HepG2 (cell line): ENCODE measurements at regions not wholly inside any gene's neighbourhood (a gene's known extent, or its start where the extent isn't known, plus 50 kb on each side); places are given as distances from the start of the nearest gene placed in this dataset.

ENCODE experiments used
- ATAC-seq: fragments of 200-7000 bp; cut with Tn5 transposase; 3 replicates; pipeline ENCODE4 v1.9.1; 2020; ENCODE audit warnings: mild to moderate bottlenecking, moderate library complexity
- BruUV-seq: library from RNA; stranded (reverse); fragments of 400-500 nt; replicated peaks from 2 replicates; lab custom pipeline; 2021; lab: Mats Ljungman, UMichigan
- CTCF ChIA-PET: fragments of 300-600 bp; formaldehyde crosslinking; extraction: SDS; loops from one replicate; lab custom pipeline; 2021; ENCODE audit warnings: low total read pairs, inconsistent platforms, low intra/inter-chr PET ratio; lab: Yijun Ruan, JAX
- POLR2A ChIA-PET: fragments of 350-600 bp; sonication (Branson Sonifier 250); formaldehyde crosslinking; loops from one replicate; lab custom pipeline; 2020; ENCODE audit warnings: antibody characterized with exemption, inconsistent platforms; lab: Yijun Ruan, JAX
- DNase-seq: peaks from one replicate; pipeline ENCODE4 v3.0.0-alpha.2; 2015; ENCODE audit warnings: low spot score
- FAIRE-seq: peaks from 3 replicates; lab custom pipeline; 2011; peaks lifted over from hg19 to GRCh38; lab: Jason Lieb, UNC
- H2AFZ ChIP-seq: one replicate; pipeline ENCODE4 v1.6.1; 2011; ENCODE audit warnings: low read length, inconsistent platforms
- H3K27ac ChIP-seq: fragments of 300-600 bp; 3 replicates; pipeline ENCODE4 v1.8.0; 2011; ENCODE audit warnings: mixed run types, mild to moderate bottlenecking, mixed read lengths, low read length, inconsistent platforms; ENCODE audit not compliant: insufficient read depth; ENCODE audit errors: extremely low read length
- H3K27me3 ChIP-seq, 2 experiments: fragments of 200-600 bp in 1 of 2; 2 replicates in 1 of 2; 3 replicates in 1 of 2; pipeline versions ENCODE4 v1.6.0 to v1.8.0; 2011; ENCODE audit warnings: low read length in 2 of 2, mild to moderate bottlenecking in 2 of 2, moderate library complexity in 2 of 2, inconsistent platforms in 1 of 2; ENCODE audit not compliant: insufficient read depth in 2 of 2, control insufficient read depth in 1 of 2
- H3K36me3 ChIP-seq, 2 experiments: fragments of 200-600 bp in 1 of 2; replicated peaks in 1 of 2; 2 replicates in 1 of 2; 3 replicates in 1 of 2; pipeline versions ENCODE4 v1.5.1 to v1.8.0; 2011; ENCODE audit warnings: low read length in 2 of 2, inconsistent platforms in 1 of 2; ENCODE audit not compliant: insufficient read depth in 2 of 2, control insufficient read depth in 1 of 2
- H3K4me1 ChIP-seq: 2 replicates; pipeline ENCODE4 v1.5.1; 2012; ENCODE audit warnings: low read length, inconsistent platforms; ENCODE audit not compliant: insufficient read depth
- H3K4me2 ChIP-seq: 2 replicates; pipeline ENCODE4 v1.6.0; 2011; ENCODE audit warnings: low read depth, low read length, inconsistent platforms
- H3K4me3 ChIP-seq, 3 experiments: fragments of 200-600 bp in 1 of 3; sonication (generic), shearing (Covaris generic) in 1 of 3; replicated peaks in 1 of 3; 2 replicates each; pipeline ENCODE4 v1.5.1; 2011 to 2016; ENCODE audit warnings: low read length in 3 of 3, inconsistent platforms in 2 of 3, low read depth in 2 of 3, mild to moderate bottlenecking in 2 of 3, control low read depth in 1 of 3, mixed read lengths in 1 of 3; ENCODE audit not compliant: insufficient read depth in 1 of 3
- H3K79me2 ChIP-seq: one replicate; pipeline ENCODE4 v1.6.1; 2011; ENCODE audit warnings: low read length, inconsistent platforms; ENCODE audit not compliant: insufficient read depth
- H3K9ac ChIP-seq: 2 replicates; pipeline ENCODE4 v1.6.0; 2011; ENCODE audit warnings: mild to moderate bottlenecking, low read depth, low read length, inconsistent platforms; ENCODE audit not compliant: insufficient read depth
- H3K9me3 ChIP-seq: 2 replicates; pipeline ENCODE4 v1.5.1; 2012; ENCODE audit warnings: mild to moderate bottlenecking, low read length
- H4K20me1 ChIP-seq: 2 replicates; pipeline ENCODE4 v1.6.0; 2011; ENCODE audit warnings: inconsistent platforms, mild to moderate bottlenecking, low read length, moderate library complexity; ENCODE audit not compliant: insufficient read depth
- DNMT3B ChIP-seq: conservative IDR thresholded peaks from 2 replicates; pipeline ENCODE4 v1.6.1; 2016; ENCODE audit warnings: missing biosample characterization, control low read depth
- HMGA1 ChIP-seq: sonication (generic); formaldehyde crosslinking; conservative IDR thresholded peaks from 2 replicates; pipeline ENCODE4 v1.4.0; 2020; ENCODE audit warnings: missing genetic modification reagents
- MLLT10 ChIP-seq: sonication (generic); formaldehyde crosslinking; IDR thresholded peaks from 2 replicates; pipeline ENCODE4 v1.4.0; 2020; ENCODE audit warnings: missing genetic modification reagents
- MTA1 ChIP-seq: sonication (generic); formaldehyde crosslinking; IDR thresholded peaks from 2 replicates; pipeline ENCODE4 v1.4.0; 2020; ENCODE audit warnings: missing genetic modification reagents, mild to moderate bottlenecking, borderline replicate concordance
- PHF5A ChIP-seq: IDR thresholded peaks from one replicate; pipeline ENCODE4 v1.6.1; 2018; ENCODE audit warnings: low read depth, missing genetic modification reagents; ENCODE audit not compliant: unreplicated experiment
- SIX1 ChIP-seq: sonication (generic); formaldehyde crosslinking; IDR thresholded peaks from 2 replicates; pipeline ENCODE4 v1.4.0; 2020; ENCODE audit warnings: missing genetic modification reagents, borderline replicate concordance
- SMC3 ChIP-seq: IDR thresholded peaks from 2 replicates; pipeline ENCODE4 v1.6.1; 2011; ENCODE audit warnings: low read length, improper control_type of control experiment
- SP5 ChIP-seq: IDR thresholded peaks from 2 replicates; pipeline ENCODE4 v1.6.1; 2016; ENCODE audit warnings: low read depth, borderline replicate concordance
- ZNF121 ChIP-seq: sonication (generic); formaldehyde crosslinking; IDR thresholded peaks from 2 replicates; pipeline ENCODE4 v1.5.0; 2020; ENCODE audit warnings: mild to moderate bottlenecking, missing genetic modification reagents
- ZNF282 ChIP-seq: fragments of 450-650 bp; IDR thresholded peaks from 2 replicates; pipeline ENCODE4 v1.6.1; 2018; ENCODE audit not compliant: partially characterized antibody
- ZNF33A ChIP-seq: sonication (generic); formaldehyde crosslinking; IDR thresholded peaks from 2 replicates; pipeline ENCODE4 v1.5.1; 2020; ENCODE audit warnings: missing genetic modification reagents, mild to moderate bottlenecking, moderate library complexity, borderline replicate concordance
- ZNF510 ChIP-seq: sonication (generic); formaldehyde crosslinking; IDR thresholded peaks from 2 replicates; pipeline ENCODE4 v1.4.0; 2020; ENCODE audit warnings: low read depth, mild to moderate bottlenecking, missing genetic modification reagents
- ZNF629 ChIP-seq: sonication (generic); formaldehyde crosslinking; conservative IDR thresholded peaks from 2 replicates; pipeline ENCODE4 v1.5.0; 2020; ENCODE audit warnings: missing genetic modification reagents
- ZNF768 ChIP-seq: sonication (generic); formaldehyde crosslinking; IDR thresholded peaks from 2 replicates; pipeline ENCODE4 v1.4.0; 2020; ENCODE audit warnings: missing genetic modification reagents
- WGBS: methylation state at CpG from one replicate; pipeline ENCODE4 v1.1.6; 2017; ENCODE audit warnings: low lambda C conversion rate; 5-methylcytosine and 5-hydroxymethylcytosine counted together
- in situ Hi-C: cut with HindIII; loops from 2 replicates; pipeline ENCODE4 v1.10.0; 2017; ENCODE audit warnings: low pct_unique_long_range_greater_than_20kb; ENCODE audit not compliant: extremely low pct_ligation_motif_present
- intact Hi-C: fragments of 100-400 bp; cut with micrococcal nuclease; formaldehyde crosslinking; loops from one replicate; pipeline ENCODE4 v1.10.0; 2022; ENCODE audit not compliant: unreplicated experiment
- TF ChIP-seq, protein P1 (sequence below): sonication (generic); formaldehyde crosslinking; conservative IDR thresholded peaks from 2 replicates; pipeline ENCODE4 v1.8.0; 2022; ENCODE audit warnings: missing genetic modification reagents

DNA sequence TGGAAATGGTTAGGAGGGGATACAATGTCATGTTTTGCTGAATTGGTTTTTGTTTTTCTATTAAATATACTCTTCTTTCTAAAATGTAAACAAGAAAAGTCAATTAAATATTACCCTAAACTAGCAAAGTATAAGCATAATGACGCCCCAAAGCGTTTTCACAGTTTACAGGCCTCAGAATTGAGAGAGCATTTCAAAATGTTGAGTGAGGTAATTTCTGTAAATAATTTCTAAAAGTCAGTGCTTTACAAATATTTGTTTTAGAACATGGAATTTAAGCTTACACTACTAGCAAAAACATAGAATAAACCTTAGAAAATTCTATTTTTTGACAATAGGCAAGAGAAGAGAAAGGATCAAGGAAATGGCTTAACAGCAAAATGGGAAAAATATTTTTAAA, 958.4 kb upstream of the USP15 start:
- no peak overlapping the region for H3K4me3 ChIP-seq
- no peak for TF ChIP-seq ZNF33A (CRISPR knock-in tag)
- TF ChIP-seq PHF5A (CRISPR knock-in tag), result no peak
- TF ChIP-seq ZNF629 (CRISPR knock-in tag), result no peak
- TF ChIP-seq SIX1, result no peak
- TF ChIP-seq ZNF282, result no peak
- no peak for TF ChIP-seq HMGA1
- TF ChIP-seq, protein P1, sequence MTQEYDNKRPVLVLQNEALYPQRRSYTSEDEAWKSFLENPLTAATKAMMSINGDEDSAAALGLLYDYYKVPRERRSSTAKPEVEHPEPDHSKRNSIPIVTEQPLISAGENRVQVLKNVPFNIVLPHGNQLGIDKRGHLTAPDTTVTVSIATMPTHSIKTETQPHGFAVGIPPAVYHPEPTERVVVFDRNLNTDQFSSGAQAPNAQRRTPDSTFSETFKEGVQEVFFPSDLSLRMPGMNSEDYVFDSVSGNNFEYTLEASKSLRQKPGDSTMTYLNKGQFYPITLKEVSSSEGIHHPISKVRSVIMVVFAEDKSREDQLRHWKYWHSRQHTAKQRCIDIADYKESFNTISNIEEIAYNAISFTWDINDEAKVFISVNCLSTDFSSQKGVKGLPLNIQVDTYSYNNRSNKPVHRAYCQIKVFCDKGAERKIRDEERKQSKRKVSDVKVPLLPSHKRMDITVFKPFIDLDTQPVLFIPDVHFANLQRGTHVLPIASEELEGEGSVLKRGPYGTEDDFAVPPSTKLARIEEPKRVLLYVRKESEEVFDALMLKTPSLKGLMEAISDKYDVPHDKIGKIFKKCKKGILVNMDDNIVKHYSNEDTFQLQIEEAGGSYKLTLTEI (CRISPR knock-in tag), result no peak
- no peak for TF ChIP-seq ZNF510 (CRISPR knock-in tag)
- TF ChIP-seq ZNF768, result no peak
- TF ChIP-seq MTA1 (CRISPR knock-in tag), result no peak
- TF ChIP-seq SMC3, result no peak
- no peak for TF ChIP-seq SP5 (CRISPR knock-in tag)
- TF ChIP-seq ZNF121, result no peak
- TF ChIP-seq DNMT3B (CRISPR knock-in tag), result no peak
- no peak for TF ChIP-seq MLLT10 (CRISPR knock-in tag)
- no peaks in the 10 kb centered on the region for H3K4me1 ChIP-seq
- H3K79me2 ChIP-seq, result no peaks in the 10 kb centered on the region
- DNase-seq (no peak), FAIRE-seq (no peak), ATAC-seq (no peak)
- 0% methylated on average over 2 of the region's 2 CpGs for WGBS
- POLR2A ChIA-PET, result no interaction called here
- in situ Hi-C loops, result no loop called here
- H2AFZ ChIP-seq, result no peak overlapping the region
- no peak overlapping the region for H3K9ac ChIP-seq
- intact Hi-C loops, result no loop called here
- no peak overlapping the region for H3K27ac ChIP-seq
- no TSS peak for BruUV-seq
- peaks cover 19% of the 10 kb centered on the region for H3K9me3 ChIP-seq
- no peaks in the 10 kb centered on the region for H4K20me1 ChIP-seq
- no peaks in the 10 kb centered on the region for H3K36me3 ChIP-seq
- no peaks in the 10 kb centered on the region for H3K27me3 ChIP-seq
- CTCF ChIA-PET, result no interaction called here
- no peak overlapping the region for H3K4me2 ChIP-seq
